Retina (tissue), 1 donor: ENCODE measurements at regions not wholly inside any gene's neighbourhood (a gene's known extent, or its start where the extent isn't known, plus 50 kb on each side); places are given as distances from the start of the nearest gene placed in this dataset.
"Not testable (repeated sequence)": the region's sequence is repeated elsewhere in the genome, so short reads cannot be mapped to it uniquely, and the experiment has no call there.

ENCODE experiments used
- DNase-seq: peaks from one replicate; pipeline ENCODE4 v3.0.0-alpha.2; 2016

- DNase-seq: no peak
These were observed 826.0 kb downstream of the RAB28 start for GRCh38 chr4:12658146-12658545.

- DNase-seq: no peak
These were observed 832.3 kb downstream of the RAB28 start for GRCh38 chr4:12651876-12652275.

DNA sequence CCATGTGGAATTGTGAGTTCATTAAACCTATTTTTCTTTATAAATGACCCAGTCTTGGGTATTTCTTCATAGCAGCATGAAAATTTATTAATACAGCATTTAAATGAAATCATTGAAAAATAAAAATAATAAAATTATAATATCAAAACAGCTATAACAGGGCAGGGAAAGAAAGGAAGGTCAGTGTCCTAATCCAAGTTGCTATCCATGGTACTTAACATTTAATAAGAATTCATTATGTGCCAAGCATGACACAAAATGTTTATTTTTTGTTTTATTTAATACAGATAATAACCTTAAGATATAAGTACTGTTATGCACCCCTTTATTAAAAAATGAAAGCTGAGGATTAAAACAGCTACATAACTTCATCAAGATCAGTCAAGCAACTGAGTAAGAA is 838.4 kb downstream of the RAB28 start:
- DNase-seq: no peak

DNA sequence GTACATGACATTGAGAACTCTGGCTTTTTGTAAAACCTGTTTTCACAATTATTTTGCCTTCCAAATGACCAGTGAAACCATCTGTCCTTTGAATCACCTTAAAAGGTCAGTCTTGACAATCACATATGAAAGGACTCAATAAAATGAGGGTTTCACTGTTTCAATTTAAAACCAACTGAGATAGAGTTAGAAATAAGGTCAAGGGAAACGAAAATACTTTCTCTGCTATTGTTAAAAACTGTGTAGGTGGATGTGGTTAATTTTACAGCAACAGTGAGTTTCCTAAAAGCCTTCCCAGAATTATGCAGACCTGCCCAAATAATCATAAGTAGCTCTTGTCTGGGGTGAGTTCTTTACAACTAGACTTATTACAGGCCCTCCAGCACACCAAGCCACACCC is 839.9 kb downstream of the RAB28 start:
- DNase-seq: no peak

- DNase-seq: no peak
These were observed 847.9 kb downstream of the RAB28 start for GRCh38 chr4:12636191-12636590.

DNA sequence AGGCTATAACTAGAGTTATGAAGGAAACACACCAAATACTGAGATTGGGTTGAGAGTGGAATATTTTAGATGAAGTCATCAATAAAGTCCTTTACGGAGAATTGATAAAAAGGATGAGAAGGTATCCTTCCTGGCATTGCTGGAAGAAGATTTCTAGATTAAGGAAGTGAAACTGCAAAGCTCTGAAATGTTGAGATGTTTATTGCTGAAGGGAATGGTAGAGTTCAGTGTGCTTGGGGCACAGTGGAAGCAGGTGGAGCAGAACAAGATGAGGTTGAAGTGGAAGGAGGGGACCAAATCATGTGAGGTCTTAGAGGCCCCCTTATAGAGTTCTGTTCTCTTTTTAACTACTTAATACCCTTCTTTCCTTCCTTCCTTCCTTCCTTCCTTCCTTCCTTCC is 848.5 kb downstream of the RAB28 start:
- no peak for DNase-seq

- DNase-seq: peak; percentile 77
These were observed 851.0 kb downstream of the RAB28 start for GRCh38 chr4:12633053-12633651.

DNA sequence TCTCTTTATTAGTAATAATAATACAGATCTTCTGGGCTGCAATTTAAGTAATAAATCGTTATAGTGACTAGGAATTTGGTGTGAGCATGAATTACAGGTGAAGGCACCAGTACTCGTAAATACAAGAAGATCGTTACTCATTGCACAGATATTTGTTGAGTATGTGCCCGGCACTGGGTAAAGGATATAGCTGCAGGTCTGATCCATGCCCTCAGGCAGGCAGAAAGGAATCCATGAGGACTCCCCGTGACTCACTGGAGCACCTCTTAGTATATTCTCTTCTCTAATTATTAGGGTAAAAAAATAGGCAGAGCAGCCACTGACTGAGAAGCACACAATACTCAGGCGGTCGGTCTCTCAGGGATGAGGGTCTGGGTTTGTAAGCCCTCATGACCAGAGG is 868.3 kb downstream of the RAB28 start:
- DNase-seq: no peak

DNA sequence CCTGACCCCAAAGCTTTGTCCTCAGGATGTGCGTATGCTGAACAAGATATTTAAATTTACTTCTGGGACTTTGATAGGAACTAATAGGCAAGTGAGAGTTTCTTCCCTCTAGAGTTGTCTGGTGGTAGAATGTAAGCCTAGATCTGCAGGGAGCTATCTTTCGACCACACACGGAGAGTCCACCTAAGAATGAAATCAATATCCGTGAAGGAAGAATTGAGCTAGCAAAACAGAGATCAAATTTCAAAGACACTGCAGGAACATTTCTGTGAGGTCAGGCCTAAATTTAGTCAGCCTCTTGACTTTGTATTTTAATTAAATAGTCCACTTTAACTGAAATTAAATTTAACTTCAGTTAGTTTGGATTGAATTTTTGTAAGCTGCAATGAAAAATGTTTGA is 871.3 kb downstream of the RAB28 start:
- no peak for DNase-seq

DNA sequence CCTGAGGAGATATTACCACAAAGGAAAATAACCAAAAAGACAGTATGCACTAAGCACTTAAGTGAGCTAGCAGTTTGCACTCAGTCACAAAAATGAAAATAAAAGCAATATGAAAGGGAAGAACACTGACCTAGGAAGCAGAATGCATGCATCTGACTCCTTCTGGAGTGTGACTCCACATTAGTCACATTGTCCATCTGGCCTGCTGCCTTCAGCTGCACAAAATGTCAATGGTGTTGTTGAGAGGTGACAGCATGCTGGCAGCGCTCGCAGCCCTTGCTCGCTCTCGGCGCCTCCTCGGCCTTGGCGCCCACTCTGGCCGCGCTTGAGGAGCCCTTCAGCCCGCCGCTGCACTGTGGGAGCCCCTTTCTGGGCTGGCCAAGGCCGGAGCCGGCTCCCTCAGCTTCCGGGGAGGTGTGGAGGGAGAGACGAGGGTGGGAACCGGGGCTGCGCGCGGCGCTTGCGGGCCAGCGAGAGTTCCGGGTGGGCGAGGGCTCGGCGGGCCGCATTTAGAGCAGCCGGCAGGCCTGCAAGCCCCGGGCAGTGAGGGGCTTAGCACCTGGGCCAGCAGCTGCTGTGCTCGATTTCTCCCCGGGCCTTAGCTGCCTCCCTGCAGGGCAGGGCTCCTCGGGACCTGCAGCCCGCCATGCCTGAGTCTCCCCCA is 874.8 kb downstream of the RAB28 start:
- not testable (repeated sequence) for DNase-seq

DNA sequence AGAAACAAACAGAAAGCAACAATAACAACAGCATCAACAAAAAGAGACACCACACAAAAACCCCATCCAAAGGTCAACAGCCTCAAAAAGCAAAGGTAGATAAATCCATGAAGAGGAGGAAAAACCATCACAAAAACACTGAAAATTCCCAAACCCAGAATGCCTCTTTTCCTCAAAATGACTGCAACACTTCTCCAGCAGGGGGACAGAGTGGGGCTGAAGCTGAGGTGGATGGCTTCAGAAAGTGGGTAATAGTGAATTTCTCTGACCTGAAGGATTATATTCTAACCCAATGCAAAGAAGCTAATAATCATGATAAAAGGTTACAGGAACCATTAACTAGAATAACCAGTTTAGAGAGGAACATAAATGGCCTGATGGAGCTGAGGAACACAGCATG is 888.2 kb downstream of the RAB28 start:
- no peak for DNase-seq

DNA sequence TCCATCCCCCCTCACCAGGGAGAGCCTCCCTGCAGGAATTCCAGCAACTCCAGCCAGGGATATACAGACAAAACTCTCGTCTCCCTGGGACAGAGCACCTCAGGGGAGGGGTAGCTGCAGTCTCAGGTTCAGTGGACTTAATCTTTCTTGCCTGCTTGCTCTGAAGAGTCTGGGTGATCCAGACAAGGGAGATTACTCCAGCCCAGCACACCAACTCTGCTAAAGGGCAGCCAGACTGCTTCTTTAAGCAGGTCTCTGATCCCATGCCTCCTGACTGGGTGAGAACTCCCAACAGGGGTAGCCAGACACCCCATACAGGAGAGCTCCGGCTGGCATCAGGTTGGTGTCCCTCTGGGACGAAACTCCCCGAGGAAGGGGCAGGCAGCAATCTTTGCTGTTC is 888.7 kb downstream of the RAB28 start:
- DNase-seq: no peak

DNA sequence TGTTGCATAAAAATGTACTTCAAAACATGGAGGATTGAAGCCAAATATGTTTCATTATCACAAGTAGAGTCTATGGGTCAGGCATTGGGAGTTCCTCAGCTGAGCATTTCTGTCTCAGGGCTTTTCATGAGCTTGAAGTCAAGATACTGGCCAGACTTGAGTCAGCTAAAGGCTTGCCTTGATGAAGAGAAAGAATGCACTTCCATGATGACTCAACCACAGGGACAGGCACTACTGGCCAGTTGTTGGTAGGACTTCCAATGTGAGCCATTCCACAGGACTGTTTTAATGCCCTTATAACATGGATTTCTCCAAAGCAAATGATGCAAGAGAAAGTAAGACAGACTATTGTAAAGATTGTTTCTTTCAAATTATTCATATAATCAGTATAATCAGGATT is 895.6 kb downstream of the RAB28 start:
- DNase-seq: no peak

DNA sequence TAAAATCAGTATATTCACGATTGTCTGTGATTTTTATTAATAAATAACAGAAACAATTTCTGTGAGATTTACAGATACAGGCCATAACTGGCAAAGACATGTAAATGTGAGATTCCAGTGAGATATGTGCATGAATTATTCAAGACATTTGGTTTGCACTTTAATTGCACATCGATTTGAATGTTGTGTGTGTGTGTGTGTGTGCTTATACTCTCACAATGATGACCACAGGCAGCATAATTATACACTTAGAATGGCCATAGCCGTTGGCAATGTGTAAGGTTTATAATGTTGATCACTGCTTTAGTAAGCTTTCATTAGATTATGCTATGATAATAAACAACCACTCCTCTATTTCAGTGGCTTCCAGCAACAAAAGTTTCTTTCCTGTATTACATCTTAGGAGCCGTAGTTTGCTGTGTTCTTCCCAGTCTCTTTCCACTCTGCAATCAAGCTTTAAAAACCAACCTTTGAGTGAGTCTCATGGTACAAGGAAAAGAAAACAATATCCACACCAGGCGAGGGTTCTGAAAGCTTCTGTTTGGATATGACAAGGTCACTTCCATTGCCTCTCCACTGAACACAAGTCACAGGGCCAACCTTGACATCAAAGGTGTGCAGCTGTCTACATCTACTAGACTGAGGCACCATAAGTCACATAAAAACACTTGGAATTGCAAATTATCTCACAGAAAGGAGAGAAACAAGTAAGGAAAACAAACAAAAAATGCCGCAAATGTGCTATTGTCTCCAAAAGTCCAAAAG is 897.7 kb downstream of the RAB28 start:
- DNase-seq: no peak

DNA sequence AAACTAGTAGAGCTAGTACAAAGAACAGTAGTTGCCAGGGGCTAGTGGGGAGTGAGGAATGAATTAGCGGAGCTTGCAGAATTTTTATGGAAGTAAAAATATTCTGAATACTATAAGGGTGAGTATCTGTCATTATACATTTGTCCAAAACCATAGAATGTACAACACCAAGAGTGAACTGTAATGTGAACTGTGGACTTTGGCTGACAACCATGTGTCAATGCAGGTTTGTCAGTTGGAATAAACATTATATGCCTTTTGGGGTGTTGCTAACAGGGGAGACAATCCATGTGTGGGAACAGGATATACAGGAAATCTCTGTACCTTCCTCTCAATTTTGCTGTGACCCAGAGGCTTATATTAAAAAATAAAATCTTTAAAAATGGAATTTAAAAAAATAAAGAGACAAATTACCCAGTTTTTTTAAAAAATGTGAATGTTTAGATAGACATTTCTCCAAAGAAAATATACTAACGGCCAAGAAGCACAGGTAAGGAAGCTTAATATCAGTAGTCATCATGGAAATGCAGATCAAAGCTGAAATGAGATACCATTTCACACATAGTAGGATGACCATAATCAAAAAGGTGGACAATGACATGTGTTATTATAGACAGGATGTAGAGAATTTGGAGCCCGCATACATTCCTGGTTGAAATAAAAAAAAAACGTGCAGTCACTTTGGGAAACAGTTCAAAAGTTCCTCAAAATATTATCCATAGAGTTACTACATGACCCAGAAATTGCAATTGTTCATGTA is 899.8 kb downstream of the RAB28 start:
- no peak for DNase-seq

DNA sequence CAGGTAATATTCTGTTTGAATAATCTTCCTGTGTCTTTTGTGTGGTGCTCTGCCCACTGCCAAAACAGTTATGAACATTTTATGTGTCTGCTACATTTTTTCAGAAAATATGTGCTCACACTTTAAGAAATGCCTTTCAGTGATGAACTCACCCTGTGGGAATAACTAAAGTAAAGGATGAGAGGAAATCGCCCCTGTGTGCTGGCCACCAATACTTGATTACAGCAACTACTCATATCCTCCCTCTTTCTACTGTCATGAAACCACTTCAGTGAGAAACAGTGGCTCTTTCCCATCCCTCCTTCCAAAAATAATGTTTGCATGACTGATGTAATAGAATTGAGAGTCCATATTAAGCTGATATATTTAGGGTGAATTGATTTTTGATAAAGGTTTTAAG is 900.9 kb downstream of the RAB28 start:
- no peak for DNase-seq

- DNase-seq: no peak
These were observed 903.4 kb downstream of the RAB28 start for GRCh38 chr4:12580787-12581186.

- peak; percentile 59 for DNase-seq
These were observed 905.0 kb downstream of the RAB28 start for GRCh38 chr4:12579172-12579571.

- DNase-seq: no peak
These were observed 907.7 kb downstream of the RAB28 start for GRCh38 chr4:12576409-12576808.

DNA sequence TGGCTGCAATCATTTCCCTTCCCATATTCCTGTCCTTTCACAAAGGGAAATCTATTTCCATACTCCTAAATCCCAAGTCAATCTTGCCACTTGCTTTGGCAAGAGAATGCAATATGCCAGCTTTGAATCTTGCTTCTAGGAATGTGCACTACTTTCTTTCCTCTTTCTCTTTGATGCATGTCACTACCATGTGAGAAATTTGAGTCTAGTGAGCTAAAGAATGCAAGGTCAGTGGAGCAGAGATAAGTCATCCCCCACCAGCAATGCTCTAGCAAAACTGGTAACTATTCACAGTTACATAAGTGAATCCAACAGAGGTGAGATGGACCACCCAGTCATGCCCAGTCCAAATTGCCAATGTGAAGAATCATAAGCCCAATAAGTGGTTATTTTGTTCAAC is 910.4 kb downstream of the RAB28 start:
- DNase-seq: no peak

DNA sequence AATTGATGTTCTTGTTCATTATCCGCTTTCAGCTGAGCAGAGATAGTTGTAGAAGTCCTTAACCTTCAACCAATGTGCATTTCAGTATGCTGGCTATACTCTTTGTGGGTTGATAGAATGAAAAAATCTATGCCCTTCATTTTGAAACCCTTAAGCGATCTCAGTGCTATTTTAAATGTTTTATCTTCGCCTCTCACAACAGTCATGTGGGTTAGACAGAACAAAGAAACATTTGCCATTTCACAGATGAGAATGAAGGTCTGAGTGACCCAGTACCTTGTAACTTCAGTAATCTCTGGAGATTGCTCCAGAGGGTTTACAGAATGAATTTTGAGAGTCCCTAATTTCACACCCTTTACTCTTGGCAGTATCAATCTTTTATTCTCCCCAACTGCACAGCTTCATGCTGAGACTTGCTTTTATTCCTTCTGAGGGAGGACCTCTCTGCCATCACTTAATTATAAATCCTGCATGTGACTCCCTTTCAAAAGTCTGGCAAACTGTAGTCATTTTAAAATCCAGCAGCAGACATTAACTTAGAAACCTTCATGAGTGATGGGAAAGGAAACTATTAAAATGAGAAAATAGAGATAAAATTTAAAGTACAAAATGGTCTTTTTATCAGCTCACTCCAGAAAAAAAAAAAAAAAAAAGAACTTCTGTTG is 921.5 kb downstream of the RAB28 start:
- no peak for DNase-seq

GRCh38 chr4:12562021-12562420 is 922.1 kb downstream of the RAB28 start:
- DNase-seq: no peak

DNA sequence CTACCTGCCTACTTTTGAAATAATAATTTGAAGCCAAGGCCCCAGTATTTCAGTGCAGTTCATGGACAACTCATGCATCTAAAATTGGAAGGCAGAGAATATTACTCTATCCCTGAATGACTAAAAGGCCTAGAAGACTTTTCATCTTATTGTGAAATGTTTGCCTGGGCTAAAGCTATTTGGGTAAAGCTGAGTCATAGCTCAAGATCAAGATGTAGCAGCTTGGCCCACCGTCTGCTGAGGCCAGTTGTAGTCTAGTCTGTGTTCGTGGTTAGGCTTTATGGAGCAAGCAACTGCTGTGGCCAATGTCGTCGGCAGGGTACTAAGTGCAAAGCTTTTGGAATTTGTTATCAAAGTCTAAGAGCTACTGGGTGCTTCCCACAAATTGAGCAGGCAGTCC is 929.1 kb downstream of the RAB28 start:
- no peak for DNase-seq
